Activated naive CD4-positive, alpha-beta T cell treated with anti-CD3 and anti-CD28 coated beads, Interleukin-2, amount 50 U/mL, for 72 hours (primary cell): ENCODE measurements at regions not wholly inside any gene's neighbourhood (a gene's known extent, or its start where the extent isn't known, plus 50 kb on each side); places are given as distances from the start of the nearest gene placed in this dataset.

ENCODE experiments used
- ATAC-seq, 2 donors: fragments of 150-1000 bp; cut with Tn5 transposase; 2 replicates each; pipeline ENCODE4 v1.10.0; 2021; ENCODE audit warnings: mild to moderate bottlenecking in 2 of 2, moderate library complexity in 2 of 2
- DNase-seq, 2 donors: peaks; one replicate each; pipeline ENCODE4 v3.0.0; 2021 to 2022; ENCODE audit warnings: low spot score in 2 of 2
- H3K27ac Mint-ChIP-seq, 2 donors: one replicate each; pipeline ENCODE4 v1.8.0; 2022; ENCODE audit warnings: mild to moderate bottlenecking in 2 of 2, mixed read lengths in 2 of 2
- H3K36me3 Mint-ChIP-seq, 2 donors: one replicate each; pipeline ENCODE4 v1.8.0; 2022; ENCODE audit warnings: mixed read lengths in 2 of 2
- H3K9me3 Mint-ChIP-seq, 2 donors: one replicate each; pipeline ENCODE4 v1.8.0; 2022; ENCODE audit warnings: mixed read lengths in 2 of 2

- Mint-ChIP-seq H3K9me3 (no peaks in the 10 kb centered on the region), H3K36me3 (no peaks in the 10 kb centered on the region), H3K27ac (no peak overlapping the region)
- DNase-seq (peak in 1 of 2 donors; percentile 41), ATAC-seq (no peak)
These were observed 62.1 kb upstream of the IQSEC1 start for GRCh38 chr3:13135251-13135810.

GRCh38 chr3:13134879-13135206, 61.6 kb upstream of the IQSEC1 start:
- peak in 1 of 2 donors; percentile 42 for DNase-seq
- ATAC-seq: no peak
- no peaks in the 10 kb centered on the region for H3K36me3 Mint-ChIP-seq

GRCh38 chr3:13134166-13134878, 61.1 kb upstream of the IQSEC1 start:
- peak in 1 of 2 donors; percentile 18 for DNase-seq
- Mint-ChIP-seq H3K27ac (no peak overlapping the region), H3K9me3 (no peaks in the 10 kb centered on the region), H3K36me3 (no peaks in the 10 kb centered on the region)
- ATAC-seq: no peak

More at GRCh38 chr3:13134879-13135206, 61.6 kb upstream of the IQSEC1 start:
- no peak overlapping the region for H3K27ac Mint-ChIP-seq
- no peaks in the 10 kb centered on the region for H3K9me3 Mint-ChIP-seq

- DNase-seq: peak in 1 of 2 donors; percentile 21
- no peaks in the 10 kb centered on the region for H3K36me3 Mint-ChIP-seq
- H3K27ac Mint-ChIP-seq: no peak overlapping the region
- no peak for ATAC-seq
- no peaks in the 10 kb centered on the region for H3K9me3 Mint-ChIP-seq
These were observed 60.3 kb upstream of the IQSEC1 start for GRCh38 chr3:13133471-13133981.

- ATAC-seq (no peak), DNase-seq (peak in 1 of 2 donors; percentile 28)
- Mint-ChIP-seq H3K9me3 (no peaks in the 10 kb centered on the region), H3K27ac (no peak overlapping the region), H3K36me3 (no peaks in the 10 kb centered on the region)
These were observed 59.6 kb upstream of the IQSEC1 start for GRCh38 chr3:13132731-13133410.

GRCh38 chr3:13132281-13132680, 59.1 kb upstream of the IQSEC1 start:
- Mint-ChIP-seq H3K27ac (no peak overlapping the region), H3K36me3 (no peaks in the 10 kb centered on the region), H3K9me3 (no peaks in the 10 kb centered on the region)
- ATAC-seq (no peak), DNase-seq (peak in 1 of 2 donors; percentile 26)

GRCh38 chr3:13130464-13131193, 57.4 kb upstream of the IQSEC1 start:
- no peaks in the 10 kb centered on the region for H3K36me3 Mint-ChIP-seq
- no peaks in the 10 kb centered on the region for H3K9me3 Mint-ChIP-seq
- peak in 1 of 2 donors; percentile 16 for DNase-seq

GRCh38 chr3:13125092-13126015, 52.1 kb upstream of the IQSEC1 start:
- Mint-ChIP-seq H3K9me3 (no peaks in the 10 kb centered on the region), H3K27ac (no peak overlapping the region), H3K36me3 (no peaks in the 10 kb centered on the region)
- ATAC-seq (no peak), DNase-seq (no peak)

More at GRCh38 chr3:13130464-13131193, 57.4 kb upstream of the IQSEC1 start:
- ATAC-seq: no peak
- H3K27ac Mint-ChIP-seq: peak overlapping the region in 1 of 2 donors; percentile 32

- Mint-ChIP-seq H3K36me3 (no peaks in the 10 kb centered on the region), H3K9me3 (no peaks in the 10 kb centered on the region), H3K27ac (no peak overlapping the region)
- DNase-seq (no peak), ATAC-seq (no peak)
These were observed 51.4 kb upstream of the IQSEC1 start for GRCh38 chr3:13124631-13125030.

- H3K36me3 Mint-ChIP-seq: no peaks in the 10 kb centered on the region
- DNase-seq (no peak), ATAC-seq (no peak)
- no peaks in the 10 kb centered on the region for H3K9me3 Mint-ChIP-seq
- no peak overlapping the region for H3K27ac Mint-ChIP-seq
These were observed 50.5 kb upstream of the IQSEC1 start for GRCh38 chr3:13123765-13124164.

- no peak for ATAC-seq
- Mint-ChIP-seq H3K36me3 (no peaks in the 10 kb centered on the region), H3K27ac (no peak overlapping the region), H3K9me3 (no peaks in the 10 kb centered on the region)
- DNase-seq: no peak
These were observed 49.9 kb upstream of the IQSEC1 start for GRCh38 chr3:13123013-13123654.
